HEK293T (cell line): ENCODE measurements at regions not wholly inside any gene's neighbourhood (a gene's known extent, or its start where the extent isn't known, plus 50 kb on each side); places are given as distances from the start of the nearest gene placed in this dataset.

Experiments used
- CTCF ChIA-PET: fragments of 350-600 bp; formaldehyde crosslinking; extraction: SDS; loops from one replicate; lab custom pipeline; 2021; ENCODE audit warnings: antibody characterized with exemption, inconsistent platforms; lab: Yijun Ruan, JAX
- POLR2A ChIA-PET: fragments of 350-600 bp; formaldehyde crosslinking; extraction: SDS; loops from one replicate; lab custom pipeline; 2020; ENCODE audit warnings: antibody characterized with exemption, inconsistent platforms; lab: Yijun Ruan, JAX
- DNase-seq: peaks from one replicate; pipeline ENCODE4 v3.0.0; 2012; ENCODE audit warnings: mixed read lengths; ENCODE audit errors: extremely low spot score
- ARNT ChIP-seq: fragments of 450-650 bp; IDR thresholded peaks from 2 replicates; pipeline ENCODE4 v1.6.1; 2017; ENCODE audit warnings: mild to moderate bottlenecking
- BHLHE40 ChIP-seq: fragments of 450-650 bp; IDR thresholded peaks from 2 replicates; pipeline ENCODE4 v1.6.1; 2016; ENCODE audit warnings: mild to moderate bottlenecking, moderate library complexity, borderline replicate concordance
- CTBP1 ChIP-seq: fragments of 450-650 bp; IDR thresholded peaks from 2 replicates; pipeline ENCODE4 v1.6.1; 2016; ENCODE audit warnings: borderline replicate concordance
- ELF4 ChIP-seq: fragments of 450-650 bp; IDR thresholded peaks from 2 replicates; pipeline ENCODE4 v1.6.1; 2017; ENCODE audit warnings: antibody characterized with exemption
- FOXA1 ChIP-seq: fragments of 450-650 bp; IDR thresholded peaks from 2 replicates; pipeline ENCODE4 v1.6.1; 2016; ENCODE audit warnings: mild to moderate bottlenecking
- FOXK2 ChIP-seq: fragments of 450-650 bp; IDR thresholded peaks from 2 replicates; pipeline ENCODE4 v1.6.1; 2016; ENCODE audit warnings: mild to moderate bottlenecking
- FOXM1 ChIP-seq: fragments of 450-650 bp; IDR thresholded peaks from 2 replicates; pipeline ENCODE4 v1.6.1; 2017; ENCODE audit warnings: mild to moderate bottlenecking, borderline replicate concordance
- HDGF ChIP-seq: fragments of 450-650 bp; IDR thresholded peaks from 2 replicates; pipeline ENCODE4 v1.6.1; 2017; ENCODE audit warnings: antibody characterized with exemption, borderline replicate concordance
- L3MBTL2 ChIP-seq: fragments of 450-650 bp; conservative IDR thresholded peaks from 2 replicates; pipeline ENCODE4 v1.6.1; 2016; ENCODE audit warnings: mild to moderate bottlenecking
- LEF1 ChIP-seq: fragments of 450-650 bp; IDR thresholded peaks from 2 replicates; pipeline ENCODE4 v1.6.1; 2017; ENCODE audit warnings: mild to moderate bottlenecking, borderline replicate concordance
- NFRKB ChIP-seq: fragments of 450-650 bp; IDR thresholded peaks from 2 replicates; pipeline ENCODE4 v1.6.1; 2016; ENCODE audit warnings: mild to moderate bottlenecking, moderate library complexity
- SP1 ChIP-seq: fragments of 450-650 bp; IDR thresholded peaks from 2 replicates; pipeline ENCODE4 v1.6.1; 2017
- SUZ12 ChIP-seq: fragments of 450-650 bp; IDR thresholded peaks from 2 replicates; pipeline ENCODE4 v1.6.1; 2016; ENCODE audit warnings: mild to moderate bottlenecking
- TARDBP ChIP-seq: fragments of 450-650 bp; IDR thresholded peaks from 2 replicates; pipeline ENCODE4 v1.6.1; 2016
- ZNF384 ChIP-seq: fragments of 450-650 bp; IDR thresholded peaks from 2 replicates; pipeline ENCODE4 v1.6.1; 2016
- TF ChIP-seq, protein P1 (sequence below): fragments of 450-650 bp; IDR thresholded peaks from 2 replicates; pipeline ENCODE4 v1.6.1; 2016

DNA sequence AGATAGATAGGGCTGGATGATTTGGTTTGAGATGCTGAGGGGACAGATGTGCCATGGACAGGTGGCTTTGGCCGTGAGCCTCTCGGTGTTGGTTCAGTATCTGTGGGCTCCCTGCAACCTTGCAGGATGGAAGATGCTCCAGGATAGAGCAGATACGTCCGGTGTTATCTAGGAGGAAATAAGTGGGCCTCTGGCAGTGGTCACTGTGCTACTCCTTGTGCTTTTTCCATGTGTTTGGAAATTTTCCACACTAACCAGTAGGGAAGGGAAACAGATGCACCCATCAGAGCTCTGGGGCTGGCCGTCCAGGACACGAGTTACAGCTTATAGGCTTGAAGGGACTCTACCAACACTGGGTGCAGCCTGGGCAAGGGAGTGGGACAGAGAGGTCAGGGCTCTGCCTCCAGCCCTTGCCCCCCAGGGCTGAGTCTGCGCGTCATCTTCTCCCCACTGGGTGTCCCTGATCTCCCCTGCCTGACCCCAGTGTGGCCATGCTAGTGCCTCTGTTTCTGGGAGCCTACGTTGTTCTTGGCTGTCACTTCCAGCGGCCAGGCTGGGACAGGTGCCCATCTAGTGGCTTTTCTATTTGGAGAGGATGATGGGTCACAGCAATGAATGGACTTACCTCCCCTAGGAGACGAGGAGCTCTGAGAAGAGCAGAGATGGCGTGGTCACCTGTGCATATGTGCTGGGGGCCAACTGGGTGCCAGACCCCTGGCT is 166.9 kb downstream of the SEC14L1 start:
- CTCF ChIA-PET: no interaction called here
- DNase-seq: no peak
- TF ChIP-seq ZNF384: no peak
- no peak for TF ChIP-seq TARDBP
- TF ChIP-seq, protein P1, sequence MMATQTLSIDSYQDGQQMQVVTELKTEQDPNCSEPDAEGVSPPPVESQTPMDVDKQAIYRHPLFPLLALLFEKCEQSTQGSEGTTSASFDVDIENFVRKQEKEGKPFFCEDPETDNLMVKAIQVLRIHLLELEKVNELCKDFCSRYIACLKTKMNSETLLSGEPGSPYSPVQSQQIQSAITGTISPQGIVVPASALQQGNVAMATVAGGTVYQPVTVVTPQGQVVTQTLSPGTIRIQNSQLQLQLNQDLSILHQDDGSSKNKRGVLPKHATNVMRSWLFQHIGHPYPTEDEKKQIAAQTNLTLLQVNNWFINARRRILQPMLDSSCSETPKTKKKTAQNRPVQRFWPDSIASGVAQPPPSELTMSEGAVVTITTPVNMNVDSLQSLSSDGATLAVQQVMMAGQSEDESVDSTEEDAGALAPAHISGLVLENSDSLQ: no peak
- TF ChIP-seq LEF1: no peak
- TF ChIP-seq CTBP1: no peak
- TF ChIP-seq SUZ12: no peak
- TF ChIP-seq FOXK2: no peak
- TF ChIP-seq FOXA1: no peak
- TF ChIP-seq ARNT: no peak
- no peak for TF ChIP-seq SP1
- no peak for TF ChIP-seq NFRKB
- no peak for TF ChIP-seq L3MBTL2
- no peak for TF ChIP-seq ELF4
- no peak for TF ChIP-seq FOXM1
- POLR2A ChIA-PET: no interaction called here

DNA sequence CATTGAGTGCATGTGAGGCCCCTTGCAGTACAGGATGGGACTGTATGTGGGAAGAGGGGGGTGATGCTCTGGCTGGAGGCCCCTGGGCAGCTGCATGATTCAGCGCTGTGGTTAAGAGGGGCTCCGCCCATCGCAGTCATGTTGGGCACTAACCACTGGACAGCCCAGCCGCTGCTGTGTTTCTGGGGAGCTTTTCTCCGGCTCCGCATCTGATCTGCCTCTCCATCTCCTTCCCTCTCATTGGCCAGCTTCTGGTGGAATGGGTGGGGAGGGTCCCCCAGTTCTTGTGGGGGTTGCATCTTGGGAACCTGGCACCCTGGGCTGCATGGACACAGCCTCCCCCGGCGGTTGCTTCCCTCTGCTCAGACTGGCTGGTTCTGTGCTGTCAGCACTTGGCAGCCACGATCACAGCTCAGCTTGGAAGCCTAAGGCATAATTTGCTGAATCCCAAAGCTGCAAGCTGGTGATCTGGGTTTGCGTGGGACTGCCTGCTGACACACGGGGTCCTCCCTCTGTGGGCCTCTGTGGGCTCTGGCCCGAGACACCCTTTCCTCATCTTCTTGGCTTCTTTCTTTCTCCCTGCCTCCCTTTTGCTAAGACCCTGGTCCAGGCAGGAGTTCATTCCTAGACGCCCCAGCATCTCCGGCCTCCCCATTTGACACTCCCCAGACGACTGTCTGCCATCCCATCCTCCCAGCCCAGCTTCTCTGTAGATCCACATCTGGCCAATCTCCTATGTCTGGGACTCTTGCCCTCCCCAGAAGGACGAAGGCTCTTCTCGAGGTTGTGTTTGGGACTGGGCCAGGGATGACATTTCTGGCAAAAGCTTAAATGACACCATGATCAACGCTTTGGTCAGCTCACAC is 168.3 kb downstream of the SEC14L1 start:
- TF ChIP-seq TARDBP: no peak
- no peak for TF ChIP-seq NFRKB
- TF ChIP-seq SUZ12: no peak
- TF ChIP-seq ELF4: no peak
- no peak for TF ChIP-seq BHLHE40
- TF ChIP-seq LEF1: no peak
- TF ChIP-seq HDGF: no peak
- no peak for TF ChIP-seq ARNT
- no peak for TF ChIP-seq L3MBTL2
- no peak for TF ChIP-seq FOXM1
- ChIA-PET CTCF (no interaction called here), POLR2A (no interaction called here)
- DNase-seq: no peak

DNA sequence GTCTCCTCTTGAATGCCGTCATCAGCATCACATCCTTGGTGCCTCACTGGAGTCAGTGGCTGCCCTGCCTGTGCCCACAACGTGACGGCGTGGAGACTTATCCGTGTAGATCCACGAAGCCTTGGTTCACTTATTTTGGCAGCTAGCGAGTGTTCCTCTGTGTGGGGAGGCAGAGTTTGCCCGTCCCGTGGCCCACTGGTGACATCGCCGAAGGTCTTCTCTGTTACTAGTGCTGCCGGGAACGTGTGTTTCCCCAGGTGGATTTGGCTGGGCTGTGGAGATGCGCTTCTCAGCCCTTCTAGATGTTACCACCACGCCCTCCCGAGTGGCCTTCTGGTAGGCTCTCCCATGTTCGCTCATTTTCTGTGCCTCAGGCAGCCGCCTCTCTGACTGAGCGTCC is 169.6 kb downstream of the SEC14L1 start:
- CTCF ChIA-PET: no interaction called here
- POLR2A ChIA-PET: no interaction called here
- DNase-seq: no peak
- no peak for TF ChIP-seq ARNT
- no peak for TF ChIP-seq CTBP1
- TF ChIP-seq ELF4: no peak
- no peak for TF ChIP-seq ZNF384
- TF ChIP-seq HDGF: no peak
- TF ChIP-seq LEF1: no peak
- TF ChIP-seq L3MBTL2: no peak
- TF ChIP-seq FOXM1: no peak
- no peak for TF ChIP-seq TARDBP
- no peak for TF ChIP-seq FOXA1
- TF ChIP-seq SUZ12: no peak
- TF ChIP-seq FOXK2: no peak
- no peak for TF ChIP-seq SP1
- TF ChIP-seq BHLHE40: no peak
- no peak for TF ChIP-seq NFRKB
- TF ChIP-seq, protein P1: no peak

DNA sequence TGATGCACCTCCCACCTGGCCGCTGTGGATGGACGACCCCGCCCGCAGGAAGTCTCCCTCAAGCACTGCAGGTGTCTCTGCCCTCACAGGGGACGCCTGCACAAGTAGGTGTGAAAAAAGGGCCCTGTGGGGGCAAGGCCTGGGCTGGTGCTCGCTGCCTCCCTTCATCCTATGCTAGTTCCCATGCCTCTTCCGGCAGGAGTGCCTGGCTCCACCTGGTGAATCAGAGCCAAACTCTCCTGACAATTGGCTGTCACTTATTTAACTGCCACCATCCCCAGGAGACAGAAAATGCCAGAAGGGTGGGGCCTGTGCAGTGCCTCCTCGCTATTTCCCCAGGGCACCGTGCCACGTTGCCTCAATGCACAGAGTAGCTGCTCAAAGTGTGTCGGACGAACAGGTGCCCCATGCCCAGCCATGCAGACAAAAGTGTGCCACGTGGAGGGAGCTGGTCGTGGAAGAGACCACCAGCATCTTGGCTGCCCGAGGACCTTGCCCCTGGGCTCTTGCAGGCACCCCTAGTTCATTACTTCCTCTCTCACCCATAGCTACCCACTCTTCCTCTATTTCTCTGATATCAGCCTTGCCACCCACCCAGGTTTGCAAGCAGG is 170.7 kb downstream of the SEC14L1 start:
- no peak for TF ChIP-seq FOXM1
- no peak for TF ChIP-seq CTBP1
- TF ChIP-seq ELF4: no peak
- TF ChIP-seq L3MBTL2: no peak
- no peak for TF ChIP-seq FOXK2
- no peak for TF ChIP-seq HDGF
- TF ChIP-seq SP1: no peak
- no peak for TF ChIP-seq BHLHE40
- TF ChIP-seq, protein P1: no peak
- TF ChIP-seq NFRKB: no peak
- no peak for TF ChIP-seq ARNT
- no peak for TF ChIP-seq ZNF384
- TF ChIP-seq FOXA1: no peak
- TF ChIP-seq SUZ12: no peak
- no peak for DNase-seq
- ChIA-PET POLR2A (no interaction called here), CTCF (no interaction called here)

DNA sequence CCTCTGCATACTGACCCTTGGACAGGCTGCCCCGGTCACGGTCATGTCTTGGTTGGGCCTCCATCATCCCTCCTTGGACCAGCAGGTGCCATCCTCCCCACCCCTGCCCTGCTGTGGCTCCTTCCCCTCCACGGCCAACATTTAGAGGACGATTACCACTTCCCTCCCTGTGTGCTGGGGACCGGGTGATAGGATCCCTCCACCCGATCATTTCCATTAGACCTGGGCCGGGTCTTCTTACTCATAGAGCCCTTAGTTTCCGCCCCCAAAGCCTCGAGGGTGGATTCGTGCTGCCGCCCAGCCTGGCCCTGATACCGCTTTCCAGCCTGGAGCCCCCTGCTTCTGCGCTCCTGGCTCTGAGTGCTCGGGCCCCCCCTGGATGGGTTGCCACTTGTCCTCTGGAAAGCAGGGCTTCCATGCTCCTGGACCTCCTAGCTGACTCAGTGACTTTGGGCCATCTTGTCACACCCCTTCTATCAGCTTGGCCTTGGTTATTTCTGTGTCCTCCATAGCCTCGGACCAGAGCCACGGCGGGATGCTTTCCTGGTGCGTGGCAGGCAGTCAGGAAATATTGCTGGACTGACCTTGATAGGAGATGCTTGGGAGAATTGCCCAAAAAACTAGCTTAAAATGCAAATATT is 171.4 kb downstream of the SEC14L1 start:
- CTCF ChIA-PET: interaction anchor here (0.6 kb wide), 1 partner anchor 47 kb away, joined by 3 read pairs; no protein-coding TSS in a partner anchor
- POLR2A ChIA-PET: no interaction called here

More for the DNA sequence above, 171.4 kb downstream of the SEC14L1 start:
- DNase-seq: no peak
- TF ChIP-seq FOXK2 (no peak), TARDBP (no peak), ZNF384 (no peak), HDGF (no peak), LEF1 (no peak), FOXA1 (no peak), NFRKB (no peak), FOXM1 (no peak), CTBP1 (no peak), BHLHE40 (no peak), SUZ12 (no peak), SP1 (no peak), L3MBTL2 (no peak), ELF4 (no peak), ARNT (no peak)
- TF ChIP-seq, protein P1: no peak
